HG02885 (cell line): ENCODE measurements at regions not wholly inside any gene's neighbourhood (a gene's known extent, or its start where the extent isn't known, plus 50 kb on each side); places are given as distances from the start of the nearest gene placed in this dataset.

Experiments used
- ATAC-seq: cut with Tn5 transposase; IDR thresholded peaks from one replicate; pipeline ENCODE4 v1.9.1; 2021; ENCODE audit warnings: mild to moderate bottlenecking; ENCODE audit not compliant: unreplicated experiment, poor library complexity

DNA sequence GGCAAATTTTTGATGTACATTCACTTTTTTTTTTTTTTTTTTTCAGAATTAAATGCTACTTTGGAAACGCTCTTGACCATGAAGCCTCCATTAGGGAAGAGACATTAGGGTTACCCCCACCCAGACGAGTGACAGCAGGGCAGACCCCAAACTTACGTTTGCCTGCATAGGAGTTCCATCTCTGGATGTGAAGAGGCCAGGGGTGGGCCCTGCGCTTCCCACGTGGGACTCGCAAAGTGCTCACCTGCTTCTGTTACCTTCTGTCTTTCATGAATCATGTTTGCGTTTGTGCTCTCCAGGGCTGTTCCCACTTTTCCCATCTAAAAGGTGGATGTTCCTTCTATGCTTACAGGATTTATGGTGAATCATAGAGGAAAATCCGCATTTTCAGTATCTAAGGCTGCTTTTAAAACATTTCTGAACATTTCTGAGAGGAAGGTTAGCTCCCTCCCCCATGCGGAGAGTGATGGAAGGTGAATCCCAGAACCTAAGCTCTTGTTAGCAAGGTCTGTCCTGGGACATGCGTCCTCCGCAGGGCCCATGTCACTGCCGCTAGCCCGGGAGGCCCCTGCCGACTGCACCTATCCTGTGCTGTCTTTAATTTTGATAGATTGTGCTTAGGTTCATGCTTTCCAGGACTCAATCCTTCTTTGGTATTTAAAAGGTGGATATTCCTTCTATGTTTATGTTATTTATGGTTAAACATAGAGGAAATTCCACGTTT is 135.7 kb upstream of the RTL1 start:
- ATAC-seq: no peak

DNA sequence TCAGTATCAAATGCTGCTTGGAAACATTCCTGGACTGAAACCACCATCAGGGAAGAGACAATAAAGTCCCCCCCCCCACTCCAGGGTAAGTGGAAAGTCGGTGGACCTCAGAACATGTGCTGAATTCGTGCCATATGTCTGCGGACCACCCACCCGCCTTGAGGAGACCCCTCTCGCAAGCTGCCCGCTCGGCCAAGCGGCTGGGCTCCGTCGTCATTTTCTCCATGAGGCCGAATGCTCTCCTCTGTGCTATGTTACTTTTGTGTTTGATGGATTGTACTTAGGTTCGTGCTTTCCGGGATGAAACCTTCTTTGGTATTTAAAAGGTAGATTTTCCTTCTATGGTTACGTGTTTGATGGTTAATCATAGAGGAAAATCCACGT is 136.2 kb upstream of the RTL1 start:
- ATAC-seq: no peak

DNA sequence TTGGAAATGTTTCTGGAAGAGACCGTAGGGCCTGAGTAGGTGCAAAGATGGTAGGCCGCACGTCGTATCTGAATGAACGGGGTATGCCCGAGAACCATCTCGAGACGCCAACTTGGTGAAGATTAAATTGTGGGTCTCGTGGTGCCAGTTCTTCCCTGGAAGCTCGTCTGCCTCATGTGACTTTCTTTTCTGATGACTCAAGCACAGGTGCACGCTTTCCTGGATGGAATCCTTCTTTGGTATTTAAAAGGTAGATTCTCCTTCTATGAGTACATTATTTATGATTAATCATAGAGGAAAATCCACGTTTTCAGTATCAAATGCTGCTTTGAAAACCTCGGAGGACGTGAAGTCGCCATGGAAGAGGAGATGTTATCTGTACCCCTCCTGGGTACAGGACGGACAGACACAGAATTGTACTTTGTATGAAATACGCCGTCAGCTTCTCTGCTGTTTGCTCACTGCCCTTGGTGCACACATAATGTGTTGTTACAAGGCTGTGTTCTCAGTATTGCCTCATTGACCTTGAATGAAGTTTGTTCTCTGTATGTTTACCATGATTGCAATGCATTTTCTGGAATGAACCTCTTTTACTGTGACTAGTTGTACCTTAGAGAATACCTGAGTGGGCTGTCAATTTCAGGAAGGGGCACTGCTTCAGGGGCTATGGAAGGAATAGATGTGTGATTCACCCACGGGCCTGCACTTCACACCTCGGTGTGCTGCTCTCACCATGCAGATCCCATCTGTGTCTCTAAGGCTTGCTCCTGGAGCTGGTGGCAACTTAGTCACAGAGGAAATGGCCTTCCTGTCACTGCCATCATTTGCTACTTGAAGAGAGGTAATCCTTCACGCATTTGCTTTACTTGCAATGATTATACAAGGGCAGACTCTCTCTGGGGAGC is 137.3 kb upstream of the RTL1 start:
- ATAC-seq: no peak

DNA sequence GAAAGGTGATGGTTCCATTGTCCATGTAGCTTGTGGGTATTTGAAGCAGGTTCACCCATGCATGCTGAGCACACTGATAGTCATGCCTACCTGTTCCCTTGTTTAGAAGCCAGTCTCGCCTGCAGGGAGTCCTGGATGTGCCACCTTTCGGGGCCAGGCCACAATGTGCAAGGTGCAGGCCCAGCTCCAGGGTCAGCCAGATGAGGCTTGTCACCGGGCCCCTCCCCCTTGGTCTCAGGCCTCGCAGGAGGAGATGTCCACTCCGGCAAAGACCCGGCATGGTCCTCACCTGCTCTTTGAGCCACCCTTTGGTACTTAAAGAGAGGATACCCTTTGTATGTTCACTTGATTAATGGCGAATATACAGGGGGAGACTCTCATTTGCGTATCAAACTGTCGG is 140.4 kb upstream of the RTL1 start:
- no peak for ATAC-seq

DNA sequence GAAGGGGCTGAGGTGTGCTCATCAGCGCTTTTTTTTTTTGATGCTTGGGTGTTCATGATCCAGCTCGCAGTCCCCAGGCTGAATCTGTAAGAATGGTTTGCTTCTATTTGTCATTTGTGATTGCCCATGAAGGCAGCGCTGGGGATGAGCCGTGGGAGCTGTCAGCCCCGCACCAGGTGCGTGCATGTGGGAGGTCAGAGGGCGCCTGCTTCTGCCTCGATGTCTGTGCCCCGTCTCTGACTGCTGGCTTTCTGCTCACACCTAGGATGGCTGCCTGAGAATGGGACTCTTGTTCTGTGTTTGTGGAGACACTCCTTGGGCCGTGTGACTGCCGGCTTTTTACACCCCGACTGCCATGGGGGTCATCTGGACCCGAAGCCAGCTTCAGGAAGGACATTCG is 141.2 kb upstream of the RTL1 start:
- no peak for ATAC-seq

DNA sequence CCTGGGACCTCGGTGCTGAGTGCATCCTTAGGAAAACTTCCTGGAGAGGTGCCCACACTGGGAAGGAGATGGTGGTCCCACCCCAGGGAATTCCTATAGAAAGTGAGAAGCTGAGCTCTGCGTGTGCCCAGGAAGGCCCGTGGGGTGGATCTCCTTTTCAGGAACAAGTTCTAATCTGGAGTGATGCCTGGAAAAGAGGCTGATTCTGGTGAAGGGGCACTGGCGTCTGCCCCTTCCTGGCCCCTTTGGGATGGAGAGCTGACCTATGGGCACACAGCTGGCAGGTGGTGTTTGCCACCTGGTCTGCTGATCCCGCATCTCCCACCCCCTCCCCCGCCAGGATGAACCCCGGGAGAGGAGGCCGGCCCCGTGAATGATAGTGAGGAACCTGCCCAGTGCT is 142.0 kb upstream of the RTL1 start:
- no peak for ATAC-seq

DNA sequence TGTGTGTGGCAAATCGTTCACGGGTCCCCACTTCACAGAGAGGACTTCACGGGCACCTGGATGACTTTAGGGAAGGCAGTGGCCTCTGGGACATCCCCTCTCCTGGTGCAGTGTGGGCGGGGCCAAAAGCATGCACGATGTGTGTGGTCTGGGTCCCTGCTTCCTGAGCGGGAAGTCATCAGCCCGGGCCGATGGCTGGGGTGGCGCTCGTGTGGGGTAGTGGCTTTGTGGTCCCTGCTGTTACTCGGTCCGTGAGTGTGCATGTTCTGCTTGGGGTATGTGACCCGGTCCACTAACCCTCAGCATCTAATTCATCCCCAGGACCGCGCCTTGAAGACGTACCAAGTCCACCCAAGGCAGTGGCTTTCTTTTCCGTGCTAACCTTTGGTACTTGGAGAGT is 142.5 kb upstream of the RTL1 start:
- ATAC-seq: no peak

DNA sequence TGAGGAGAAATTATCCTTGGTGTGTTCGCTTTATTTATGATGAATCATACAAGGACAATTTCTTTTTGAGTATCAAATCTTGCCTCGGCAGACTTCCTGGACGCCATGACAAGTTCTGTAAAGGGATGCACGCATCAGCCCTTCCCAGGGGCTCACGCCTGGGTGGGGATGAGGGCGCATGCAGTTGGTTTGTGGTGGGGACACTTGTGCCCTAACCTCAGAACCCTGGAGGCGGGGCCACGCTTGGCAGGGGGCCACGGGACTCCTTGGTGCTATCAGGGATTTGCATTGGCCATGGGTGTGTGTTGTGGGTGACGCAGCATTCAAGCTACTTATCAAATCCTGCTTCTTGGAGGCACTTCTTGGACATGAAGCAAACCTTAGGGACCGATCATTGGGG is 143.8 kb upstream of the RTL1 start:
- no peak for ATAC-seq

DNA sequence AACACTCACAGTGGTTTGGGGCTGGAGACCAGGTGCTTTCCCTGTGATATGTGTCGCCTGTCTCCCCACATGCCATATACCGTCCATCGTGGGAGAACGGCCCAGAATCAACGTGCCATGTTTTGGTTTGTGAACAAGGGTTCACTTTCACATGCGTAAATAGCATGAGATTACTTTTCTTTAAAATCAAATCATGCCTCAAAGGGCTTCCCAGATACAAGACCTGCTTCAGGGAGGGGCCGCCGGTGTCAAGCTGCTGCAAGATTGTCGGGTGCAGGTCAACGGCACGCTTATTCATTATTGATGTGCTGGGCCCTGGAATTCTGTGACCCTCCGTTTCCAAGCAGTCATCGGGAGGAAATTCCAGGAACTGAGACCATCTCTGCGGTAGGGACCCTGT is 145.2 kb upstream of the RTL1 start:
- no peak for ATAC-seq

DNA sequence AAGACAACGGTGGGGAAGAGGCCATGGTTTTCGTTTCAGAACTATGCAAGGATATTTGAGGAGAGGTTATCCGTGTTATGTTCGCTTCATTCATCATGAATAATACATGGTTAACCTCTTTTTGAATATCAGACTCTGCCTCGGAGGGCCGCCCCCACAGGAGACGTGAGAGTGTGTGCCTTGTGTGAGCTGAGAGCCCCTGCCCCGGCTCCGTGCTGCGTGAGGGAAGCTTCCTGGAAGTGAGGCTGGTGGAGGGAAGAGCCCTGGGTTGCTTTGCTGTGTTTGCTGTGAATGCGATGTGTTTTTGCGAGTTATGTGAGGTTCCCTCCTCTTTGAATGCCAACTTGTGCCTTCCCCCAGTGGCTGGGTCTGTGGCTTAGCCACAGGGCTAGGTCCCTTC is 146.0 kb upstream of the RTL1 start:
- no peak for ATAC-seq

DNA sequence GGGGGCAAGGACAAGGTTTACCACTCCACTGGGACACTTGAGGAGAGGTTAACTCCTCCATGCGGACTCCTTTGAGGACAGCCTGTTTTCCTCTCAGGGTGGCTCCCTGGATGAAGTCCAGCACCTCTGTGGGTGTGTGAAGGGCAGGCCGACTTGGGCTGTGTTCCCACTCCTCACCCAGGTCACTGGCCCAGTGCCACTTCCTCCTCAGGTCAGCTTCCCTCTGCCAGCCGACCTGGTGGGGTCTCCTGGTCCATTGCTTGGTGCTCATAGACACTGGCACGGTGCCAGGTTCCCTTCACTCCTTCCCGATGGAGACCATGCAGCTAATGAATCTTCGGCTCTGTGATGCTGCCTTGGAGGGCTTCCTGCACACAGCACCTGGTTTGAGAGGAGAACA is 146.4 kb upstream of the RTL1 start:
- ATAC-seq: no peak

DNA sequence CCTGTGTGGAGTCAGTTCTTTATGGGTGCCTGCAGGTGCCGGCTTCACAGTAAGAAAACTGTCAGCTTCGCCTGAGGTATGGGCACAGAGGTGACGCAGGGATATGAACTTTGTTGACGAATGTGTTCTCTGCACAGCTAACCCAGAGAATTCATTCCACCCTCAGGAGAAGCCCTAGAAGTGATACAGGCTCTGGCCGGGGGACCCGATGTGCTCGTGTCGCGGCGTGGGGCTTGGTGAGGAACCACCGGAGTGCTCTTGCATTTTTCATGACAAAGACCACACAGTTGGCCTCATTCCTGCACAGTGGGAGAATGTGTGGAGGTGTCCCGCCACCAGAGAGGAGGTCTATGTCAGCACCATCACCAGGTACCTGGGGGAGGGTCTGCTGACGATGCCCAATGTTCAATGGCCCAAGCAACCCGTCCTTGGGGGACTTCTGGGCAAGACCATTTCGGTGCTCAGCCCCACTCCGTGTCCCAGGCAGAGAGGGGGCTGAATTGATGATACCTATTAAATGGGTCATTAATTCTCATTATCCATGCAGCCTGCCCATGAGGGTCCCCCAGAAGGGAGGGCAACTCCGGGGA is 147.5 kb upstream of the RTL1 start:
- ATAC-seq: no peak

DNA sequence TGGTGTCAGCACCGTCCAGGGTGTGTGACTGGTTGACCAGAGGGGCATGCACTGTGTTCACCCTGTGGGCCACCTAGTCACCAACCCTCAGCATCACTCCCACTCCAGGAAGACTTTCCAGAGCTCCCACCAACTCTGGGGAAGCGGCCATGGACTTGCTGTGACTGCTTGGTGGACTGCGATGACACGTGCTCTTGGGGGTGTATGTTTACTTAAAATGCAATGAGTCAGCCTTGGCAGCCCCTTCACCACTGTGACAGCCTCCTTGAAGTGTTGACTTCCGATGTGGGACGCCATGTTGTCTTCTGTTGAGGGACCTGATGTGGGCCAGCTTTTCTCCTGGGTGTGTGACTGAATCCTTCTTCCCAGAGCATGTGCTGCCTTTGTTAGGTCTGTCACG is 151.1 kb upstream of the RTL1 start:
- no peak for ATAC-seq

DNA sequence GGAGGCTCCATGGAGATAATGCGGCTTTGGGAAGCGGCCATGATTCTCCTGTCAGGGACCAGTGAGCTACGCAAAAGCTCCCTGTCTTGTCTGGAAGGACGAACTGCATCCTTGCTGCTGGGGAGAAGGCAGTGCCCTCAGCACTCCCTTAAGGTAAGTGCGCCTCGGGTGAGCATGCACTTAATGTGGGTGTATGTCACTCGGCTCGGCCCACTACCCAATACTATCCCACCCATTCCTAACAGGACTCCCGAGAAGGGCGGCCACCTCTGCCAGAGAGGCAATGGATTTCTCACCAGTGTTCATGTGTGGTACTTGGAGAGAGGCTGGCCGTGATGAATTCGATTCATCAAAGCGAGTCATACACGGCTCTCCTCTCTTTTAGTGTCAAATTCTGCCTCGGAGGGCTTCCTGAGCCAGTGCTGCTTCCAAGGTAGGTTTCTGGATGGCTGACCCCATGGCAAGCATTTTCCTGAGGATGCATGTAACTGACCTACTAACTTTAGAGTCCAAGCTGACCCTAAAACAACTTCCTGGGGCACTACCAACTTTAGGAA is 151.7 kb upstream of the RTL1 start:
- ATAC-seq: no peak

DNA sequence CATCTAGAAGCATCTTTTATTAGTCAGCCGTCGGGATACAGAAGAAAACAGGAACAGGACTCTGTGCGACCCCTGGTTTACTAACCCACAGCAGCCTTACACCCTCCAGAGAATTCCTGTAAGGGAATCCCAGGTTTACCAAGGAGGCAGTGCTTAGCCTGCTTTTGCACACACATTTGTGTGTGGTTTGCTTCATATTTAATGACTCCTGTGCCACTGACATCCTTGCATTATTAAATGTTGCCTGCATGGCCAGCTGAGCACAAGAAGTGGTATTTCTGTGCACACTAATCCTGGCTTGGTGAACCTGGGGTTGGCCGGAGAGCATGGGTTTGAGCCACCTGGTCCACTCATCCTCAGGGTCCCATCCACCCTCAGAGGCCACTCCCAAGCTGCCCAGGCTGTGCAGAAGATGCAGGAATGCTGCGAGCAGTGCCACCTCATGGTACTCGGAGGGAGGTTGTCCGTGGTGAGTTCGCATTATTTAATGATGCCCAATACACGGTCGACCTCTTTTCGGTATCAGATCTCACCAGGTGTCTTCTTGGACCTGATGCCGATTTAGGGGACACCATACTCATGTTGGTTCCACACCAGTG is 152.4 kb upstream of the RTL1 start:
- ATAC-seq: no peak

DNA sequence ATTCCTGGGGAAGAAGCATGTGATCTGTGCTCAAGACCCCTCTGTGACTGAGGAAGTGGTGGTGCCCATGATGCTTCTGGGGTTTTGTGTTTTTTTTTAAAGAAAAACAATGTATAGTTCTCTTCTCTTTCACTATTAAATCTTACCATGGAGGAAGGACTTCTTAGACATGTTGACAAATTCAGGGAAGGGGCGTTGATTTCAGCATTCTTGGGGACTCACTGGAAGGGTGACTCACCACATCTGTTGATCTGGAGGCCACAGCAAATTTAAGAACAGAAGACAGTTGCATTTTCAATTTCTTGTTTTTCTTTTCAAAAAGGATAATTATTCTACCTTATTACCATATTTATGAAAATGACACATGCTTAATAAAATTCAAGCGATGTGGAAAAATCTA is 152.9 kb upstream of the RTL1 start:
- no peak for ATAC-seq

DNA sequence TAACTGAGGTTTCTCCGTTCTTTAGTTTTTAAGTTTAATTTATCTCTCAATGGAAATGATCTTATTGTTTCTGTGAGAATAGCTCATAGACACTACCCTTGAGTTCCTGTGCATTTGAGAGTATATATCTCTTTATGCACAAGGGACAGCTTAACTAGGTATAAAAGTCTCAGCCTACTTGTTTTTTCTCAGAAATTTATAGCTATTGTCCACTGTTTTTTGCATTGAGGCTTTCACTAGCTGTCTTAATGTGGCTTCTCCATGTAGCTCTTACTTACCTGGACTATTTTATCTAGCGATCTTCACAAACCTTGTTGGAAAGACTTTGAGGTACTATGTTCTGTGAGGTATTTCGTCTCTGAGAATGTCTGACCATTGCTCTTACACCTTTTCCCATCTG is 153.9 kb upstream of the RTL1 start:
- ATAC-seq: no peak

DNA sequence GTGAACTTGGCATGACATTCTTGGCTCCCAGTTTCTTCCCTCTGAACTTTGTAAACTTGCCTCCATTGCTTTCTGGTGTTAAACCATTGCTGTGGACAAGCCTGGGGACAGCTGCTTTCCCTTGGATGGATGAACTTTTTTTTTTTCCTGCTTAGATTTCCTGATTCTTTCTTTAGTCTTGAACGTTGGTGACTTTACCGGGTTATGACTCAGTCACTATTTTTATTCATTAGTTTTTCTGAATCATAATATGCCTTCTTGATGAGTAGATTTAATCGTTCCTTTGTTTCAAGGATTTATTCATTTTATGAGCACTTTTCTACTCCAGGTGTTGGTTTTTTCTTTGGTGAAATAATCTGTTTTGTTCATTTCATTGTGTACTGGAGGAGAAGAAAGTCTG is 155.0 kb upstream of the RTL1 start:
- ATAC-seq: no peak

DNA sequence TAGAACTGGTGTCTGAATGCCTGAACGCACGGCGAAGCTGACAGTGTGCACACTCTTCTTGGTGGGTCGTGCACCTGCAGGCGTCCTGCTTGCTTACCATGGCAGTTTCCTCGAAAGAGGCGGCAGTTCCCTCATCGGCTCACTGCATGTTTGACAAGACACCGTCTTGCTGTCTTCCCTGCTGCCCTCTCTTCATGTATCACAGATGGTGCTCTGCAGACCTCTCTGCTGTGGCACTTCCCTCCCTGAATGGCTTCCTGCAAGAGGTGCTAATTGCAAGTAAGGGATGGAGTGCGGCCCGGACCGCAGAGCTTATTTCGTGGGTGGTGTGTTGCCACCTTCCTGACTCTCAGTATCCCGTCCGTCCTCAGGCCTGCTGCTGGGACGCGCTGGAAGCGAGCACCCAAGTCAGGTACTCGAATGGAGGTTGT is 156.7 kb upstream of the RTL1 start:
- ATAC-seq: no peak

DNA sequence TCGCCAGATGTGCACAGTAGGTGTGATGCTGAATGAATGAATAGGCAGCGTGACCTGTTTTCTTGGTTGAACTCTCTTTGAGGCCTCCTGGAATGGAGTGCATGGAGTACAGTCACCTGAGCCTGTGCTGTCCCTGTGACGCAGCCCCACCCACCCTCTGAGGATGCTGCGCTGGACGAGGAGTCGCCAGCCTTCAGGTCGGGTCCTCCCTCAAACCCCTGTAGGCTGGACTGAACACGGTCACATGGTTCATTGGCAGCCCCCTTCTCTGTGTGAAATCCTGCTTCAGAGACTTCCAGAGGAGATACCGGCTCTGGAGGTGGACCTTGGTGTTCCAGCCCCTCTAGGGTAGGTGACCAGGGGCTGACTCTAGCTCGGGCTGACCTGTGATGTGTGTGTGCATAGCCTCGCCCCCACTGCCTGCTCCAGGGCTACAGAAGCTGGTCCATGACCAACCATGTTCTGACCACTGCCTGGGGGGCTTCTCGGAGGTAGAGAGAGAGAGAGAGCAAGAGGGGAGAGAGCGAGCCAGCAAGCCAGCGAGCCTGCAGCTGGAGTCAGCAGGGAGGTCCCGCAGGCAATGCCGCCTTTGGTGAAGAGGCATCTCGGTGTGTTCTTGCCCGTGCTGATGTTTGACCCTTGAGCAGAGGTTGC is 158.0 kb upstream of the RTL1 start:
- ATAC-seq: no peak
